NCI-H774 (cell line): ENCODE measurements at regions not wholly inside any gene's neighbourhood (a gene's known extent, or its start where the extent isn't known, plus 50 kb on each side); places are given as distances from the start of the nearest gene placed in this dataset.

ENCODE experiments used
- DNase-seq: peaks from one replicate; lab custom pipeline; 2025; lab: John Stamatoyannopoulos, UW

GRCh38 chr2:105570326-105570725 lies 171.5 kb upstream of the FHL2 start:
- no peak for DNase-seq

DNA sequence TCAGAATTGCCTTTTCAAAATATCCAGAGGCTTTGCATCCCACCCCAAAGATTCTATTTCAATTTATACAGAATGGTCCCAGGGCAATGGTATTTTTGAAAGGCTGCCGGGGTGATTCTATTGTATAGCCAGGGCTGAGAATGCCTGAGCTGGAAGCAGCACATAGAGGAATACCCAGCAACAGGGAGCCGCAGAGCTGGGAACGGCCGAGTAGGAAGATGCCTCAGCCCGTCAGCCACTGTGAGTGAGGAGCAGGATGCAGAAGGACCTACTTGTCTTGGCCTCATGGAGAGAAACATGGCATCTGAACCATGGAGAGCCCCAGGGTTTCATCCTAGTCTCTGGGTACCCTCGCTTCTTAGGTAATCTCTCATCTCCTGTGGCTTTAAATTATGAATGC lies 170.8 kb upstream of the FHL2 start:
- DNase-seq: no peak

- DNase-seq: no peak
These were observed 169.2 kb upstream of the FHL2 start for GRCh38 chr2:105567996-105568494.

GRCh38 chr2:105563000-105563719 lies 164.3 kb upstream of the FHL2 start:
- DNase-seq: no peak

DNA sequence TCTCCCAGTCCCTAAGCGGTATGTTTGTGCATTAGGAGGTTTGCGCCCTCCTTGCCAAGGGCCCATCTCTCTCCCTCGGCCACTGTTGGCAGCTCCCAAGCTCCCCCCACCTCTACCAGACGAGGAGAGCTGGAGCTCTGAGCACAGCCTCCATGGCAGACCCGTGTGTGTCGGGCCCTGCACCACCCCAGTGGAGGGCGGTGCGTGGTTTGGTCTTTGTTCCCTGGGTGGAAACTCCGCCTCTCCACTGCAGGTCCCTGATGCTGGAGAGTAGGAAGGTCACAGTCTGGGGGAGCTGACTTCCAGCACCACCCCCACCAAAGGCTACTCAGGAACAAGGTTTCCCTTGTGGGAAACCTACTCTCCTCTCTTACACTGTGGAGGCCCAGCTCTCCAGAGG lies 162.6 kb upstream of the FHL2 start:
- no peak for DNase-seq

DNA sequence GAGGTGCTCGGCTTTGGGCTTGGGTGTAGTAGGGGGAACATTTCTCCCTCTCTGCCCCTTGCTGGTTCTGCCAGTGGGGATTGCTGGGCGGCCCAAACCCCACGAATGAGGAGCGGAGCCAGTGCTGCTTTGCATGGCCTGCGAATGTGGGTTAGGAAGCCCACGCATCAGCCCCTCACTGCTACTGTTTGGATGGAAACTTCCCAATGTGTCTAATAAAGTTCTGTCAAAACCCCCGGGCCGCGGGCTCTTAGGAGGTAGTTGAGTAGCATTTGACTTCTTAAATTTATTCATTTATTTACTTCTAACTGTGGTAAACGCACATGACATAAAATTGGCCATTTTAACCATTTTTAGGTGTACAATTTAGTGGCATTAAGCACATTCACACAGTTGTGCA lies 161.3 kb upstream of the FHL2 start:
- DNase-seq: no peak

DNA sequence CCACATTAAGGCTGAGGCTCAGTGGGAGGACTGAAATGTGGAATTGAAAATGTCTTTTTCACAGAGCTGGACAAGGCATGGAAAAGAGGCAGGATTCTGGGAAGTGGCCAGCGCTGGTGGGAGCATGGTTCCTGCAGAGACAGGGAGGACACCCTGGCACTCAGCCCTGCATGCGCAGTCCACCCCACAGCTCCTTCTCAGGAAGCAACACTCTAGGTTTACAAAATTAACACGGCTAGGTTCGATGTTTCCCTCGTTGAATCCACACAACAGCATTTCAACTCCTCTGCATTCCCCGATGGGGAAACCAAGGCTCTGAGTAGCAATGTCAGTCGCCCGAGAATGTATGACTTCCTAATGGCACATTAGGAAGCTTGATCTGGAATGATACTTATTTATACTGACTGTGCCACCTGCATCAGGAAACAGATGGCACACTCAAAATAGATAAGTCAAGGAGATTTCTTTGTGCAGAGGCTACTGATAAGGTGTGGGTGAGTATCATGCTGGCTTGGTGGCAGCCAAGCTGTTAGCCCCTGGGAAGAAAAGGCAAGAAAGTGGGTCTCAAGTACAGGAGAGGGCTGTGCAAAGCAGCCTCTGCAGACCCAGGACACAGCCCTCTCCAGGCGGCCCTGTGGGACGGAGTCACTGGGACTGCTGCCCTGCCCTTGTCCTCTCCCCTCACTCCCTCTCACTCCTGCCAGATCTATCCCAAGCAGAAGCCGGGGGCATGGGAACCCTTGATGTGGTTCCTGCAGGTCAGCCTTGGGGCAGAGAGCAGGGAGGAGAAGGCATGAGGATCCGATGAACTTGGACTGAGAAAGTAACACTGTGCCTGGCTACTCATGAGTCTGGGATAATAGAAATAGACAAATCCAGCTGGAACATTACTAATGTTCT lies 158.4 kb upstream of the FHL2 start:
- DNase-seq: no peak

DNA sequence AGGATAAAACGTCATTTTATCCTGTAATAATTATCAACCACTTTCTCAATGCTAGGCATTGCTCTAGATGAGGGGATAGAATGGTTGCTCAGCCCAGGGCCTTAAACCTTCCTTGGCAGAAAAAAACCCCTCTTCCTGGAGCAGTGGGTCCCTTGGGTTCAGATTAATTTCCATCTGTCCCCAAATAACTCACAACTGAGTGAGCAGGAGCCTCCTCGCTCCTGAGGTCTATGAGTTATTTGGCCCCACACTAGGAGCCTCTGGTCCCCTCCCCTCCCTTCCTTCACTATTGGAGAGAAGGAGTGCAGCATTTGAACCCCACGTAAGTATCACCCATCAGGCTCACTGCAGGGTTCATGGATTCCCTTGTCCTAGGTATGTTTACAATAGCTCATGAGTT lies 157.5 kb upstream of the FHL2 start:
- no peak for DNase-seq

GRCh38 chr2:105554235-105554634 lies 155.4 kb upstream of the FHL2 start:
- DNase-seq: no peak

GRCh38 chr2:105553538-105554196 lies 154.8 kb upstream of the FHL2 start:
- DNase-seq: no peak

DNA sequence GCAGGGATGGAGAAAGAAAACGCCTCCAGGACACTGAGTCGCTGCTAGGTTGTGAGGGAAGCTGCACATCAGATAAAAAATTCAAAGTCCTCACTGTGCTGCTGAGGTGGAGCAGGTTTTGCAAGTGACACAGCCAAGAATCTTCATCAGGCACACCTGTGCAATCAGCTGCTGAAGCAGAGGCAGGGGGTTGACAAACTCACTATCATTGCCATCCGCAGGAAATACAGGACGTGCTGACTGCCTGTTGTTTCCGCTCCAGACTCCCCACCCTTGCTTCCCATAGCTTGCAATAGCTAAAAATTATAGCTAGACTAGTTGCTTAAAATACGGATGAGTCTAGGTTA lies 147.8 kb upstream of the FHL2 start:
- DNase-seq: no peak

DNA sequence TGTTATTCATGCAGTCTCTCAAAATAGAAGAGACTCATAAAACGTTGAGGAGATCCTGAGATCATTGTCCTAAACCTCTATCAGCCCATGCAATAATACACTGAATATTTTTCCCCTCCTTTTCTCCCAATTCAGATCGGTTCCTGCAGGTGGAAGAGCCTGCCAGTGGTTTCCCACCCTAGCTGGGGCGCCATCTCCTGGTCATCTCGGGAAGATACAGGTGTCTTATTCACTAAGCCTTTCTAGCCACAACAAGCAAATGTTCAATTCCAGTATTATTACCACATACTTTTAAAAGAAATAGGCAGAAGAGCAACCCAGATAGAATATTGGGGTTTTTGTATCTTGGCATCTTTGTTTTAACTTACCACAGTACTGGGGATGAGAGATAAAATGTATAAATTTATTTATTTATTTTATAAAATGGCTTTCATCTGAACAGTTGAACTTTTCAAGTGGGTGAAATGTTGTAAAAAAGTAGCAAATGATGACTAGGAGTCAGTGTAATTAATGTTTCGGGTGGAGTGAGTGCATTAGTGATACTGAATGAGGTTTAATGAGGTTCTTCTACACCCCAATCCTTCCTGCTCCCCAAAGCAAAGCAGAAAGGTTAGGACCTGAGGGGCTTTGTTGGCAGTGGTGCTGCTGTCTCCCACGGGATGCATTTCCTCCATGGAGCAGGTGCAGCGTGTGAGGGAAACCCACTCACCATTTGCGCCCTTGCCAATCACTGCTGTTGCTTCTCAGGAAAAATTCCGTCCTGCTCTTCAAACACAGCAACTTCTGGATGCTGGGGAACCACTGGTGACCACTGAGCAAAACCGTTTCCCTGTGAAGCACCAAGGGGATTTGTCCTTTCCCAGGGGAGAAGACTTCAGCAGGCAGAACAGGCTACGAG lies 147.1 kb upstream of the FHL2 start:
- DNase-seq: peak; percentile 58

GRCh38 chr2:105544591-105545377 lies 145.9 kb upstream of the FHL2 start:
- DNase-seq: no peak

GRCh38 chr2:105541189-105542050 lies 142.6 kb upstream of the FHL2 start:
- no peak for DNase-seq

- no peak for DNase-seq
These were observed 141.8 kb upstream of the FHL2 start for GRCh38 chr2:105540642-105541041.

DNA sequence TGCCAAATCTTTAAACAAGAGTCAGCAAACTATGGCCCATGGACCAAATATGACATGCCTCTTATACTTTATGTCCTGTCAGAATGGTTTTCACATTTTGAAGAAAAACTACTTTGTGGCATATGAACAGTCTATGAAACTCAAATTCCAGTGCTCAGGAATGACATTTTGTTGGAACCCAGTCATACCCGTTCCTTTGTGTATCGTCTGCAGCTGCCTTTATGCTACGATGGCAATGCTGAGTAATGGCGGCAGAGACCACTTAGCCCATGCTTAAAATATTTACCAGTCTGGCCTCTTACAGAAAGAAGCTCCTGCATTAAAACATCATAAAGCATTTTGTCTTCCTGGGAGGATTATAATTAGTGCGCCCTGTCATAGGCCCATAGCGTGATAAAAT lies 140.5 kb upstream of the FHL2 start:
- DNase-seq: no peak

DNA sequence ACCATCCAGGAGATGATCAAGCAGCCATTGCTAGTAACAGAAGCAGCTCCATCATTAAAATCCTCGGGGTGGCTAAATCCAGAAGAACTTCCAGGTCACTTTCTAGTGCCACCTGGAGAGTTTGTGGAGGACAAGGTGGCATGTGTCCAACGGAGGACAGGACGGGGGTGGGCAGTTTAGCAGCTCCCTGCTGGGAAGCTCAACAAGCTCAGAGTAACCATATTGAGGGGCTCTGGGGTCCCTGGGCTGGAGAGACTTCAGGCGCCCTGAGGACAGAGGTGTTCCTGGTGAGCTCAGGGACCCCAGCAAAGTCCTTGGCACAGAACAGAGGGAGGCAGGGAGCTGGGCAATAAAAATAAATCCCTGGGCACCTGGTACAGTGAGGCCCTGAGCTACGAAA lies 140.0 kb upstream of the FHL2 start:
- DNase-seq: no peak

DNA sequence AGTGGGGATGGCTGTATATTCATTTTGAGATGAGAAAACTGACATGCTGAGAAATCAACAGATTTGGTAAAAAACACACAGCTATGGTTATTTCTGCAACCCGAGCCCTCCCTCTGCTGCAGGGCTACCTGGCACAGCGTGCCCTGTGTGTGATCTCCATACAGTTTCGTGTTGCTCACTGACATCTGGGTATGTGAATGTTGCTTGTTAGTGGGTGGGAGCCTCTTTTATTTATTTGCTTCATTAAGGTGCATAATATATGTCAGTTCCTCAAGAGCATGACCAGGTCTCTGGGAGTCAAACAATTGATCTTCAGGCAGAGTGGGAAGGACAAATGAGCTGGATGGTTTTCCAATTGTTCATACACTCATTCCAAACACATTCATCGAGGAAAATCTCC lies 139.1 kb upstream of the FHL2 start:
- no peak for DNase-seq

DNA sequence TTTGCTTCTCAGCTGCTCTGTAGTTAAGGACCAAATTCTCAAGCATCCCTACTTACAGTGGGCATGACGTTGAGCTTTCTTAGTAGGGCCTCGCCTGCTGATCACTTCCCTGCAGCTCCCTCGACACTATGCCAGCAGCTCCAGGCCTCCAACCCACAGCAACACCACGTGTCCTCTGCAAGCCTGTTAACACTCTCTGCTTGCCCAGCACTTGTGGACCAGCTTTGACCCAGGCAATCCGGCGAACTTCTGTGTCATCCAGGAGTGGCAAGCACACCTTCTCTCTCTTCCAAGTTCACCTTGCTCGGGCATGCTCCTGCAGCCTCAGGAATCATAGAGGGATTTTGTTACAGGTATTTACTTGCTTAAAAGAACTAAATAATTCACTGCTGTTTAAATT lies 138.6 kb upstream of the FHL2 start:
- DNase-seq: no peak

GRCh38 chr2:105536175-105536574 lies 137.3 kb upstream of the FHL2 start:
- DNase-seq: no peak
